Endothelial cell of umbilical vein (primary cell): ENCODE measurements at regions not wholly inside any gene's neighbourhood (a gene's known extent, or its start where the extent isn't known, plus 50 kb on each side); places are given as distances from the start of the nearest gene placed in this dataset.

ENCODE experiments used
- BruUV-seq: library from RNA; stranded (reverse); fragments of 400-500 nt; replicated peaks from 2 replicates; lab custom pipeline; 2021; lab: Mats Ljungman, UMichigan
- CTCF ChIA-PET: fragments of 300-600, 350-600 bp; sonication (Branson Sonifier 250); formaldehyde crosslinking; loops from one replicate; lab custom pipeline; 2021; ENCODE audit warnings: antibody characterized with exemption, inconsistent platforms; lab: Charles Lee
- POLR2A ChIA-PET: fragments of 300-600, 350-600 bp; sonication (Branson Sonifier 250); formaldehyde crosslinking; loops from one replicate; lab custom pipeline; 2021; ENCODE audit warnings: antibody characterized with exemption, inconsistent platforms; lab: Charles Lee
- DNase-seq: peaks from one replicate; pipeline ENCODE4 v3.0.0-alpha.2; 2011; ENCODE audit warnings: low read depth, low spot score
- FAIRE-seq: peaks from 2 replicates; lab custom pipeline; 2011; peaks lifted over from hg19 to GRCh38; lab: Jason Lieb, UNC
- H2AFZ ChIP-seq: 2 replicates; pipeline ENCODE4 v1.6.0; 2012; ENCODE audit warnings: low read depth, low read length, control low read depth, inconsistent platforms
- H3K27ac ChIP-seq: 2 replicates; pipeline ENCODE4 v1.5.1; 2011; ENCODE audit warnings: low read depth, mild to moderate bottlenecking, control low read depth, low read length, moderate library complexity; ENCODE audit not compliant: insufficient read depth
- H3K27me3 ChIP-seq, 2 experiments: 2 replicates each; pipeline versions ENCODE4 v1.6.0 to v1.6.1; 2011; ENCODE audit warnings: low read length in 2 of 2, mixed read lengths in 1 of 2; ENCODE audit not compliant: control insufficient read depth in 2 of 2, insufficient read depth in 2 of 2
- H3K36me3 ChIP-seq, 2 experiments: 2 replicates in 1 of 2; 3 replicates in 1 of 2; pipeline ENCODE4 v1.5.1; 2011; ENCODE audit warnings: low read length in 2 of 2, mild to moderate bottlenecking in 1 of 2, moderate library complexity in 1 of 2; ENCODE audit not compliant: control insufficient read depth in 2 of 2, insufficient read depth in 2 of 2; ENCODE audit errors: extremely low read depth in 1 of 2
- H3K4me1 ChIP-seq: 3 replicates; pipeline ENCODE4 v1.5.1; 2011; ENCODE audit warnings: mild to moderate bottlenecking, low read length; ENCODE audit not compliant: control insufficient read depth, insufficient read depth; ENCODE audit errors: extremely low read depth
- H3K4me2 ChIP-seq: 2 replicates; pipeline ENCODE4 v1.6.1; 2011; ENCODE audit warnings: low read length, control low read depth, mixed read lengths; ENCODE audit not compliant: insufficient read depth
- H3K4me3 ChIP-seq, 3 experiments: fragments of 200-600 bp in 1 of 3; sonication (generic), shearing (Covaris generic) in 1 of 3; replicated peaks in 1 of 3; 2 replicates each; pipeline ENCODE4 v1.5.1; 2011 to 2016; ENCODE audit warnings: control low read depth in 3 of 3, low read length in 3 of 3, mild to moderate bottlenecking in 2 of 3, inconsistent platforms in 1 of 3, low read depth in 1 of 3, moderate library complexity in 1 of 3; ENCODE audit not compliant: insufficient read depth in 1 of 3
- H3K79me2 ChIP-seq: 2 replicates; pipeline ENCODE4 v1.6.0; 2012; ENCODE audit warnings: low read length, inconsistent platforms; ENCODE audit not compliant: control insufficient read depth, insufficient read depth
- H3K9ac ChIP-seq: replicated peaks from 2 replicates; pipeline ENCODE3; 2011; ENCODE audit warnings: low read length, control low read depth; ENCODE audit not compliant: insufficient read depth; ENCODE audit errors: extremely low read depth
- H3K9me1 ChIP-seq: replicated peaks from 3 replicates; pipeline ENCODE4 v1.6.0; 2011; ENCODE audit warnings: mild to moderate bottlenecking, low read length; ENCODE audit not compliant: control insufficient read depth, insufficient read depth; ENCODE audit errors: extremely low read depth
- H3K9me3 ChIP-seq: replicated peaks from 2 replicates; pipeline ENCODE4 v1.5.1; 2012; ENCODE audit warnings: low read length, inconsistent platforms; ENCODE audit not compliant: control insufficient read depth, insufficient read depth
- H4K20me1 ChIP-seq: replicated peaks from 2 replicates; pipeline ENCODE3; 2011; ENCODE audit warnings: mild to moderate bottlenecking, low read length; ENCODE audit not compliant: control insufficient read depth, insufficient read depth; ENCODE audit errors: extremely low read depth
- EZH2 ChIP-seq: IDR thresholded peaks from 2 replicates; pipeline ENCODE4 v1.6.1; 2012; ENCODE audit warnings: borderline replicate concordance, low read depth, mild to moderate bottlenecking, moderate library complexity, low read length, inconsistent platforms; ENCODE audit not compliant: severe bottlenecking
- FOS ChIP-seq: IDR thresholded peaks from 2 replicates; pipeline ENCODE4 v1.6.1; 2011; ENCODE audit warnings: mild to moderate bottlenecking, low read length, moderate library complexity, borderline replicate concordance; ENCODE audit not compliant: insufficient read depth
- GATA2 ChIP-seq: IDR thresholded peaks from 2 replicates; pipeline ENCODE4 v1.7.0; 2011; ENCODE audit warnings: low read depth, mild to moderate bottlenecking, moderate library complexity, mixed read lengths, low read length; ENCODE audit not compliant: insufficient read length, insufficient read depth
- JUN ChIP-seq: IDR thresholded peaks from 2 replicates; pipeline ENCODE4 v1.6.1; 2011; ENCODE audit warnings: borderline replicate concordance, low read depth; ENCODE audit not compliant: insufficient read length, insufficient read depth
- MYC ChIP-seq: IDR thresholded peaks from one replicate; pipeline ENCODE4 v1.6.1; 2011; ENCODE audit warnings: mild to moderate bottlenecking, low read depth, low read length
- POLR2A ChIP-seq: IDR thresholded peaks from 2 replicates; pipeline ENCODE4 v1.6.1; 2012; ENCODE audit warnings: low read depth, mild to moderate bottlenecking, control low read depth, low read length
- POLR2AphosphoS5 ChIP-seq: IDR thresholded peaks from 2 replicates; pipeline ENCODE4 v1.6.1; 2012; ENCODE audit warnings: low read depth, mild to moderate bottlenecking, control low read depth, low read length, moderate library complexity; ENCODE audit not compliant: insufficient read depth
- dilution Hi-C: fragments of 300-500 bp; cut with MboI; formaldehyde crosslinking; loops from one replicate; pipeline ENCODE4 v1.15.0; 2019; ENCODE audit warnings: low sequenced_read_pairs; ENCODE audit not compliant: extremely low pct_ligation_motif_present
- intact Hi-C: fragments of 100-400 bp; cut with micrococcal nuclease; formaldehyde crosslinking; loops from one replicate; pipeline ENCODE4 v1.10.0; 2022
- TF ChIP-seq, protein P1 (sequence below), 2 donors: IDR thresholded peaks; 1 replicate in 1 of 2; 2 replicates in 1 of 2; pipeline ENCODE4 v1.5.1; 2011; ENCODE audit warnings: low read length in 2 of 2, mild to moderate bottlenecking in 2 of 2, moderate library complexity in 2 of 2, control low read depth in 1 of 2, inconsistent platforms in 1 of 2, low read depth in 1 of 2; ENCODE audit not compliant: insufficient read depth in 1 of 2; ENCODE audit errors: extremely low read depth in 1 of 2
- TF ChIP-seq, protein P2 (sequence below): IDR thresholded peaks from 2 replicates; pipeline ENCODE4 v1.6.1; 2011; ENCODE audit not compliant: insufficient read depth, insufficient read length

- H3K79me2 ChIP-seq: no peaks in the 10 kb centered on the region
- no peaks in the 10 kb centered on the region for H3K4me1 ChIP-seq
- DNase-seq: no peak
- no peaks in the 10 kb centered on the region for H3K27me3 ChIP-seq
- FAIRE-seq: no peak
- ChIA-PET CTCF (interaction anchor here (1.7 kb wide), 1 partner anchor 9 kb away, joined by 4 read pairs; no protein-coding TSS in a partner anchor), POLR2A (no interaction called here)
- no TSS peak for BruUV-seq
- no peaks in the 10 kb centered on the region for H4K20me1 ChIP-seq
- TF ChIP-seq FOS: no peak
- TF ChIP-seq JUN: no peak
- no peak for TF ChIP-seq EZH2
- TF ChIP-seq, protein P1, sequence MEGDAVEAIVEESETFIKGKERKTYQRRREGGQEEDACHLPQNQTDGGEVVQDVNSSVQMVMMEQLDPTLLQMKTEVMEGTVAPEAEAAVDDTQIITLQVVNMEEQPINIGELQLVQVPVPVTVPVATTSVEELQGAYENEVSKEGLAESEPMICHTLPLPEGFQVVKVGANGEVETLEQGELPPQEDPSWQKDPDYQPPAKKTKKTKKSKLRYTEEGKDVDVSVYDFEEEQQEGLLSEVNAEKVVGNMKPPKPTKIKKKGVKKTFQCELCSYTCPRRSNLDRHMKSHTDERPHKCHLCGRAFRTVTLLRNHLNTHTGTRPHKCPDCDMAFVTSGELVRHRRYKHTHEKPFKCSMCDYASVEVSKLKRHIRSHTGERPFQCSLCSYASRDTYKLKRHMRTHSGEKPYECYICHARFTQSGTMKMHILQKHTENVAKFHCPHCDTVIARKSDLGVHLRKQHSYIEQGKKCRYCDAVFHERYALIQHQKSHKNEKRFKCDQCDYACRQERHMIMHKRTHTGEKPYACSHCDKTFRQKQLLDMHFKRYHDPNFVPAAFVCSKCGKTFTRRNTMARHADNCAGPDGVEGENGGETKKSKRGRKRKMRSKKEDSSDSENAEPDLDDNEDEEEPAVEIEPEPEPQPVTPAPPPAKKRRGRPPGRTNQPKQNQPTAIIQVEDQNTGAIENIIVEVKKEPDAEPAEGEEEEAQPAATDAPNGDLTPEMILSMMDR (IDR thresholded peaks at IDR 0.05; ENCODE audit: extremely low read depth in 1 of 2, insufficient read depth in 1 of 2, low read depth in 1 of 2, low read length in 2 of 2): no peak
- TF ChIP-seq, protein P2, sequence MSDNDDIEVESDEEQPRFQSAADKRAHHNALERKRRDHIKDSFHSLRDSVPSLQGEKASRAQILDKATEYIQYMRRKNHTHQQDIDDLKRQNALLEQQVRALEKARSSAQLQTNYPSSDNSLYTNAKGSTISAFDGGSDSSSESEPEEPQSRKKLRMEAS: no peak
- no peak for TF ChIP-seq POLR2A
- no peak for TF ChIP-seq GATA2
- no peak for TF ChIP-seq POLR2AphosphoS5
- no peak for TF ChIP-seq MYC
- H3K4me2 ChIP-seq: no peak overlapping the region
- no peak overlapping the region for H3K27ac ChIP-seq
- no peaks in the 10 kb centered on the region for H3K36me3 ChIP-seq
- H3K9ac ChIP-seq: no peak overlapping the region
- no peaks in the 10 kb centered on the region for H3K9me1 ChIP-seq
- H3K4me3 ChIP-seq: no peak overlapping the region
- dilution Hi-C loops (no loop called here), intact Hi-C loops (no loop called here)
- no peak overlapping the region for H2AFZ ChIP-seq
- no peaks in the 10 kb centered on the region for H3K9me3 ChIP-seq
Observed at GRCh38 chr4:120163895-120164294, 97.2 kb upstream of the MAD2L1 start.
